Panc1 (cell line): ENCODE measurements at regions not wholly inside any gene's neighbourhood (a gene's known extent, or its start where the extent isn't known, plus 50 kb on each side); places are given as distances from the start of the nearest gene placed in this dataset.

ENCODE experiments used
- POLR2AphosphoS5 ChIP-seq: IDR thresholded peaks from 2 replicates; pipeline ENCODE4 v1.6.1; 2012; ENCODE audit warnings: mild to moderate bottlenecking, low read depth, low read length, moderate library complexity
- SIN3A ChIP-seq: IDR thresholded peaks from 2 replicates; pipeline ENCODE4 v1.6.1; 2012; ENCODE audit warnings: low read depth, mild to moderate bottlenecking, low read length, moderate library complexity, borderline replicate concordance; ENCODE audit not compliant: insufficient read depth
- TF ChIP-seq, protein P1 (sequence below): fragments of 450-650 bp; IDR thresholded peaks from 2 replicates; pipeline ENCODE4 v1.5.1; 2017; ENCODE audit warnings: mild to moderate bottlenecking

DNA sequence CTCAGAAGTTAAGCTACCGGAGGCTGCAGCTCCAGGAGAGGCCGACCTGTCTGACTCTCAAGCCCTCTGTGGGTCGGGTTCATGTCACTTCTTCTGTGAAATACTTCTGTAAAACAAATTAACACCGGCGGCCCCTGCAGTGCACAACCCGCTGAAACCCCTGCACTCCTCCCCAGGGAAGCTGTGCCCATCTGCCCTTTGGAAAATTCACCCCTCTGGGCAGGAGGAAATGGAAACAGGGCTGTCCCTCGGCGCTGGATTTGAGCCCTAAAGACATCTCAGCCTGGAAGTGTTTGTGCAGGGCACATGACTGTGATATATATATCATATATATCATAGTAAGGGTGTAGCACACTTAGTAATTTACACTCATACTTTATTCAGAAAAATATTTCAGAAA is 415.3 kb downstream of the IRS2 start:
- TF ChIP-seq SIN3A, result no peak
- TF ChIP-seq, protein P1, sequence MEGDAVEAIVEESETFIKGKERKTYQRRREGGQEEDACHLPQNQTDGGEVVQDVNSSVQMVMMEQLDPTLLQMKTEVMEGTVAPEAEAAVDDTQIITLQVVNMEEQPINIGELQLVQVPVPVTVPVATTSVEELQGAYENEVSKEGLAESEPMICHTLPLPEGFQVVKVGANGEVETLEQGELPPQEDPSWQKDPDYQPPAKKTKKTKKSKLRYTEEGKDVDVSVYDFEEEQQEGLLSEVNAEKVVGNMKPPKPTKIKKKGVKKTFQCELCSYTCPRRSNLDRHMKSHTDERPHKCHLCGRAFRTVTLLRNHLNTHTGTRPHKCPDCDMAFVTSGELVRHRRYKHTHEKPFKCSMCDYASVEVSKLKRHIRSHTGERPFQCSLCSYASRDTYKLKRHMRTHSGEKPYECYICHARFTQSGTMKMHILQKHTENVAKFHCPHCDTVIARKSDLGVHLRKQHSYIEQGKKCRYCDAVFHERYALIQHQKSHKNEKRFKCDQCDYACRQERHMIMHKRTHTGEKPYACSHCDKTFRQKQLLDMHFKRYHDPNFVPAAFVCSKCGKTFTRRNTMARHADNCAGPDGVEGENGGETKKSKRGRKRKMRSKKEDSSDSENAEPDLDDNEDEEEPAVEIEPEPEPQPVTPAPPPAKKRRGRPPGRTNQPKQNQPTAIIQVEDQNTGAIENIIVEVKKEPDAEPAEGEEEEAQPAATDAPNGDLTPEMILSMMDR, result no peak
- TF ChIP-seq POLR2AphosphoS5, result no peak
